ENCODE measurements at regions not wholly inside any gene's neighbourhood (a gene's known extent, or its start where the extent isn't known, plus 50 kb on each side); places are given as distances from the start of the nearest gene placed in this dataset.
A peak's percentile ranks its signal among the peaks of the same experiment; 100 is the strongest.

DNA sequence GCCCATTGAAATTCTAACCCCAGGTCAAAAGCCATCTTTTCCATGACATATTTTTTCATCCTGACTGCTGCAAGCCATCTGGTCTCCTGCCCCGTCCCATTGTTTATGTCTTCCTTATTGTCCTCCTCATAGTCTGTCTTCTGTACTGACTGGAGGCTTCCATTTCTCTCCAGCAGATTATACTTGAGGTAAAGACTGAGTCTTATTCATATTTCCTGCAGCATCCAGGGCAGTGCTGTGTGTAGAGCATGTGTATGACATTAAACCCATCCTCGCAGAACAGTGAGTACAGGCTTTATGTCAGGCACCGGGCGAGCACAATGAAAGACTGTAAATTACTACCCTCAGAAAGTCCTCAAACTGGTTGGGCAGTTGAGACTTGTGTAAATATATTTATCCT is 275.1 kb downstream of the C4orf33 start:
- no peaks in the 10 kb centered on the region for H4K20me1 ChIP-seq (ENCODE audit: insufficient read depth, low read length)
- no peak overlapping the region for H2AFZ ChIP-seq (ENCODE audit: low read depth, low read length)
- ATAC-seq (ENCODE audit: insufficient read depth, low read depth) (no peak), DNase-seq (no peak)
- no peaks in the 10 kb centered on the region for H3K79me2 ChIP-seq (ENCODE audit: insufficient read depth, low read length)
- no peaks in the 10 kb centered on the region for H3K4me1 ChIP-seq (ENCODE audit: insufficient read depth, low read length)
- peaks cover 9% of the 10 kb centered on the region for H3K9me3 ChIP-seq (ENCODE audit: insufficient read depth, low read length, severe bottlenecking)
- no peak overlapping the region for H3K9ac ChIP-seq (ENCODE audit: low read depth, low read length)
- no peak overlapping the region for H3K4me2 ChIP-seq (ENCODE audit: insufficient read depth, low read length)
- no peak overlapping the region for H3K27ac ChIP-seq (ENCODE audit: low read length)
- no peak overlapping the region for H3K4me3 ChIP-seq (ENCODE audit: low read depth in 1 of 2, low read length in 2 of 2)
- H3K27me3 ChIP-seq (ENCODE audit: insufficient read depth, low read length, poor library complexity) = no peaks in the 10 kb centered on the region
- TF ChIP-seq, protein P1, sequence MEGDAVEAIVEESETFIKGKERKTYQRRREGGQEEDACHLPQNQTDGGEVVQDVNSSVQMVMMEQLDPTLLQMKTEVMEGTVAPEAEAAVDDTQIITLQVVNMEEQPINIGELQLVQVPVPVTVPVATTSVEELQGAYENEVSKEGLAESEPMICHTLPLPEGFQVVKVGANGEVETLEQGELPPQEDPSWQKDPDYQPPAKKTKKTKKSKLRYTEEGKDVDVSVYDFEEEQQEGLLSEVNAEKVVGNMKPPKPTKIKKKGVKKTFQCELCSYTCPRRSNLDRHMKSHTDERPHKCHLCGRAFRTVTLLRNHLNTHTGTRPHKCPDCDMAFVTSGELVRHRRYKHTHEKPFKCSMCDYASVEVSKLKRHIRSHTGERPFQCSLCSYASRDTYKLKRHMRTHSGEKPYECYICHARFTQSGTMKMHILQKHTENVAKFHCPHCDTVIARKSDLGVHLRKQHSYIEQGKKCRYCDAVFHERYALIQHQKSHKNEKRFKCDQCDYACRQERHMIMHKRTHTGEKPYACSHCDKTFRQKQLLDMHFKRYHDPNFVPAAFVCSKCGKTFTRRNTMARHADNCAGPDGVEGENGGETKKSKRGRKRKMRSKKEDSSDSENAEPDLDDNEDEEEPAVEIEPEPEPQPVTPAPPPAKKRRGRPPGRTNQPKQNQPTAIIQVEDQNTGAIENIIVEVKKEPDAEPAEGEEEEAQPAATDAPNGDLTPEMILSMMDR (IDR thresholded peaks at IDR 0.05; ENCODE audit: borderline replicate concordance, extremely low read depth, low read length, poor library complexity, severe bottlenecking) = no peak
- no peak for TF ChIP-seq EZH2 (IDR thresholded peaks at IDR 0.05; ENCODE audit: borderline replicate concordance, low read depth, low read length, severe bottlenecking)
- no peaks in the 10 kb centered on the region for H3K36me3 ChIP-seq (ENCODE audit: insufficient read depth, low read length)

DNA sequence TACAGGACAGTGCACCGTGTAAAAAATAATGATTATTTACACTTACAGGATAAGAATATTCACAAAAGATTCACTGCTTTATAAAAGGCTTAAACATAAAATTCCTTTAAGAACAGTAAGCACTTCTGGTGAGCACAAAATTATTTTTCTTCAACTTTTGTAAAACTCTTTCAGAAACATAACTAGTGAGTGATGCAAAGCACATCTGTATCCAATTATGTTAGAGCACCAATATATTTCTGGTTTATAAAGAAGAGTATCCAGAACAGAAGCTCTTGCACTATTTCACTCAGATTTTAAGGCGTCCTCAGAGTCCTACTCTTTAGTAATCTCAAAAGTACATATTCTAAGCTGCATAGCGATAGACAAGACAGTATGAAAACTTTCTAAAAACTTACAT is 276.0 kb downstream of the C4orf33 start:
- Histone ChIP-seq H3K4me3 (ENCODE audit: low read depth in 1 of 2, low read length in 2 of 2) (no peak overlapping the region), H3K4me1 (ENCODE audit: insufficient read depth, low read length) (no peaks in the 10 kb centered on the region), H3K9ac (ENCODE audit: low read depth, low read length) (no peak overlapping the region), H3K4me2 (ENCODE audit: insufficient read depth, low read length) (no peak overlapping the region), H3K79me2 (ENCODE audit: insufficient read depth, low read length) (no peaks in the 10 kb centered on the region), H3K27ac (ENCODE audit: low read length) (no peak overlapping the region), H3K36me3 (ENCODE audit: insufficient read depth, low read length) (no peaks in the 10 kb centered on the region), H3K27me3 (ENCODE audit: insufficient read depth, low read length, poor library complexity) (no peaks in the 10 kb centered on the region), H4K20me1 (ENCODE audit: insufficient read depth, low read length) (no peaks in the 10 kb centered on the region), H3K9me3 (ENCODE audit: insufficient read depth, low read length, severe bottlenecking) (peaks cover 11% of the 10 kb centered on the region), H2AFZ (ENCODE audit: low read depth, low read length) (no peak overlapping the region)
- no peak for DNase-seq
- ATAC-seq (ENCODE audit: insufficient read depth, low read depth) = no peak
- TF ChIP-seq EZH2 (IDR thresholded peaks at IDR 0.05; ENCODE audit: borderline replicate concordance, low read depth, low read length, severe bottlenecking) = no peak
- TF ChIP-seq, protein P1 (IDR thresholded peaks at IDR 0.05; ENCODE audit: borderline replicate concordance, extremely low read depth, low read length, poor library complexity, severe bottlenecking) = no peak

DNA sequence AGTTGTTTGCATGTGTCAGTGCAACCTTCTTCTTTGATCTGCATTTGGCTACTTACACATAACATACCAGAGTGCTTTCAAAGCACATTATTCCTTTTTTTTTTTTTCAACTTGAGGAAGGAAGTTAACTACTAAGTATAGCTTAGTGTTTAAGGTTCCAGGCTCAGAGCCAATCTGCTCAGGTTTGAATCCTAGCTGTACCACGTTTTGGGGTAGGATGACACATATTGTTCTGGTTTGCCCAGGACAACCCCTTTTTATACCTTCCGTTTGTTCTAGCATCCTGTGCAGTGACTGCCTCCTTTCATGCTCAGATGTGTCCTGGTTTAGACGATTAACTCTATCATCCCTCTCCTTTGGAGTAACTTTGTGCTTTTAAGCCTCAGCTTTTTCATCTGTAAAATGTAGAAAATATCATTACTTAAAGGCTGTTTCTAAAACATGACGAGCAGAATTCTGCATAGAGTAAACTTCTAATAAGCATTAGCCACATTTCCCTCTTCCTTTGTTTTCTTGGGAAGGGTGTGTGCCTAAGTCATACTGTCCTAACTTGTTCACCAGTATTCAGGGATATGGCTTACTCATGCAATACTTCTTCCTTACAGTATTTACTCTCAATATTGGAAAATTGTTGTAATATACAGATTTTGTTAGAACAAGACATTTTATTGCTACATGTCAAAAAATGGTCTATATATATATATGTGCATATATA is 281.3 kb downstream of the C4orf33 start:
- H3K9ac ChIP-seq (ENCODE audit: low read depth, low read length) = no peak overlapping the region
- DNase-seq (no peak), ATAC-seq (ENCODE audit: insufficient read depth, low read depth) (peak; percentile 56)
- no peaks in the 10 kb centered on the region for H3K27me3 ChIP-seq (ENCODE audit: insufficient read depth, low read length, poor library complexity)
- no peak overlapping the region for H2AFZ ChIP-seq (ENCODE audit: low read depth, low read length)
- no peaks in the 10 kb centered on the region for H3K79me2 ChIP-seq (ENCODE audit: insufficient read depth, low read length)
- no peak for TF ChIP-seq EZH2 (IDR thresholded peaks at IDR 0.05; ENCODE audit: borderline replicate concordance, low read depth, low read length, severe bottlenecking)
- TF ChIP-seq, protein P1 (IDR thresholded peaks at IDR 0.05; ENCODE audit: borderline replicate concordance, extremely low read depth, low read length, poor library complexity, severe bottlenecking) = no peak
- no peaks in the 10 kb centered on the region for H3K4me1 ChIP-seq (ENCODE audit: insufficient read depth, low read length)
- no peak overlapping the region for H3K4me2 ChIP-seq (ENCODE audit: insufficient read depth, low read length)
- no peaks in the 10 kb centered on the region for H4K20me1 ChIP-seq (ENCODE audit: insufficient read depth, low read length)
- no peak overlapping the region for H3K27ac ChIP-seq (ENCODE audit: low read length)
- peaks cover 11% of the 10 kb centered on the region for H3K9me3 ChIP-seq (ENCODE audit: insufficient read depth, low read length, severe bottlenecking)
- no peak overlapping the region for H3K4me3 ChIP-seq (ENCODE audit: low read depth in 1 of 2, low read length in 2 of 2)
- H3K36me3 ChIP-seq (ENCODE audit: insufficient read depth, low read length) = no peaks in the 10 kb centered on the region

All from DND-41 (cell line).